ENCODE measurements at regions not wholly inside any gene's neighbourhood (a gene's known extent, or its start where the extent isn't known, plus 50 kb on each side); places are given as distances from the start of the nearest gene placed in this dataset.

DNA sequence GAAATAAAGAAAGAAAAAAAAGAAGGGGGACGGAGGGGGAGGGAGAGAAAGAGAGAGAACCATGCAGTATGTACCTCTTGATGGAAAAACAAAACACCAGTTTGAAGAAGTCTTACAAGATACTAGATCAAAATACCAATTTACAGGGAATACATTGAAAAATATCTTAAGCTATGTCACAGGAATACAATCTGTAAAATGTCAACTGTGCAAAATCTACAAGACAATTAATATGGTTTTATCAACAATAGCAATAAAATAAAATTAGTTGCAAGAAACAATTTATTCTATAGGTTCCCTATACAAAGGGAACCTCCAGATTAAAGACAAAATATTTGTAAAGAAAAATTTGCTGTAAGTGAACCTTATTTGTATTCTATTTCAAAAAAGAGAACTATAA, 98.3 kb upstream of the CABCOCO1 start:
- H3K27me3 ChIP-seq (replicated peaks in 1 of 7), result no peaks in the 10 kb centered on the region
- 68 to 91% (median 88%) methylated on average over 1 of the region's 1 CpG for WGBS, 5 donors
- no peak for DNase-seq
- H3K4me1 ChIP-seq, result no peaks in the 10 kb centered on the region
- TF ChIP-seq, protein P1, sequence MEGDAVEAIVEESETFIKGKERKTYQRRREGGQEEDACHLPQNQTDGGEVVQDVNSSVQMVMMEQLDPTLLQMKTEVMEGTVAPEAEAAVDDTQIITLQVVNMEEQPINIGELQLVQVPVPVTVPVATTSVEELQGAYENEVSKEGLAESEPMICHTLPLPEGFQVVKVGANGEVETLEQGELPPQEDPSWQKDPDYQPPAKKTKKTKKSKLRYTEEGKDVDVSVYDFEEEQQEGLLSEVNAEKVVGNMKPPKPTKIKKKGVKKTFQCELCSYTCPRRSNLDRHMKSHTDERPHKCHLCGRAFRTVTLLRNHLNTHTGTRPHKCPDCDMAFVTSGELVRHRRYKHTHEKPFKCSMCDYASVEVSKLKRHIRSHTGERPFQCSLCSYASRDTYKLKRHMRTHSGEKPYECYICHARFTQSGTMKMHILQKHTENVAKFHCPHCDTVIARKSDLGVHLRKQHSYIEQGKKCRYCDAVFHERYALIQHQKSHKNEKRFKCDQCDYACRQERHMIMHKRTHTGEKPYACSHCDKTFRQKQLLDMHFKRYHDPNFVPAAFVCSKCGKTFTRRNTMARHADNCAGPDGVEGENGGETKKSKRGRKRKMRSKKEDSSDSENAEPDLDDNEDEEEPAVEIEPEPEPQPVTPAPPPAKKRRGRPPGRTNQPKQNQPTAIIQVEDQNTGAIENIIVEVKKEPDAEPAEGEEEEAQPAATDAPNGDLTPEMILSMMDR (IDR thresholded peaks at IDR 0.05 in 8 of 11, conservative IDR thresholded peaks at IDR 0.05 in 3 of 11), result no peak
- no peak for TF ChIP-seq POLR2A (IDR thresholded peaks at IDR 0.05)
- no peak for TF ChIP-seq POLR2AphosphoS5 (IDR thresholded peaks at IDR 0.05)
- H3K36me3 ChIP-seq, result no peaks in the 10 kb centered on the region
- peaks cover 0 to 4% (median 0%) of the 10 kb centered on the region in 8 donors for H3K9me3 ChIP-seq
- no peak overlapping the region for H3K4me3 ChIP-seq
- no peak overlapping the region for H3K27ac ChIP-seq
- intact Hi-C loops (cut with DNase I; ENCODE audit: low total_unique reads), result no loop called here

DNA sequence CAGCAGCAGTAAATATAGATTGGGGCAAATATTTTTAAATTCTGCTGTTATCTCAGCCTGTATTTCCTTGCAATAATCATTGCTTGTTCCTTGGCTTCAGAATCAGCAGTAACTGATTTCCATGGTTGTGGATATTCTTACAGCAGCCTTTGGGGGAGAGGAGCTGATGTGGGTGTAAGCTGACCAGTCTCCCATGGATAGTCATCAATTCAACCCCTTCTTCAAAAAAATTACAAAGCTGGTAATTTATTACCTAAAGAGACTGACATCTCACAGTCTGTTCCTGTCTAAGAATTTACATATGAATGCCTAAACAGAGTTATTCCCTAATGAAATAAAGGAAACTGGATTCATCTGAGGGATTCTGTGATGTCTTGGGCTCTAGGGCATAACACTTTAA, 103.1 kb upstream of the CABCOCO1 start:
- Histone ChIP-seq H3K4me1 (no peaks in the 10 kb centered on the region), H3K27ac (no peak overlapping the region), H3K9me3 (no peaks in the 10 kb centered on the region), H3K36me3 (no peaks in the 10 kb centered on the region), H3K4me3 (no peak overlapping the region), H3K27me3 (replicated peaks in 1 of 7) (no peaks in the 10 kb centered on the region)
- TF ChIP-seq POLR2A (IDR thresholded peaks at IDR 0.05), result no peak
- TF ChIP-seq, protein P1 (IDR thresholded peaks at IDR 0.05 in 8 of 11, conservative IDR thresholded peaks at IDR 0.05 in 3 of 11), result no peak
- TF ChIP-seq POLR2AphosphoS5 (IDR thresholded peaks at IDR 0.05), result no peak
- no peak for DNase-seq
- intact Hi-C loops (cut with DNase I; ENCODE audit: low total_unique reads), result no loop called here

DNA sequence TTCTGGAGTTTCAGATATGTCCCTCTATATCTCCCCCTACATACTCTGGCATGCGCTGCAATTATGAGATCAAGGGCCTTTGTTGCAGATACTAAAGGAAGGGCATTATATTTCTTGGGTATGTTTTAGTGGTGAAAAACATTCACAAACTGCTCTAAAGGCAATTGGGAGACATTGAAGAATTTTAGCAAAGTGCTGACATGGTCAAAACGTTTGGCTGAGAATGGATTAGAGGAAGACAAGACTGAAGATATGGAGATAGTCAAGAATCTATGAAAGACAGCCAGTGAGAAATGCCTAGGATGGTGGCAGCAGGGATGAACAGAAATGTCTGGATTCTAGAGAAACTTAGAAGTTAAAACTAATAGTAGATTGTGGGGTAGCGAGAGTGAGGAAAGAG, 104.5 kb upstream of the CABCOCO1 start:
- no peaks in the 10 kb centered on the region for H3K36me3 ChIP-seq
- H3K27ac ChIP-seq, result no peak overlapping the region
- H3K9me3 ChIP-seq, result no peaks in the 10 kb centered on the region
- 80 to 88% (median 84%) methylated on average over 3 of the region's 3 CpGs for WGBS, 5 donors
- no peaks in the 10 kb centered on the region for H3K4me1 ChIP-seq
- TF ChIP-seq, protein P1 (IDR thresholded peaks at IDR 0.05 in 8 of 11, conservative IDR thresholded peaks at IDR 0.05 in 3 of 11), result no peak
- TF ChIP-seq POLR2A (IDR thresholded peaks at IDR 0.05) (no peak), POLR2AphosphoS5 (IDR thresholded peaks at IDR 0.05) (no peak)
- H3K27me3 ChIP-seq (replicated peaks in 1 of 7), result no peaks in the 10 kb centered on the region
- intact Hi-C loops (cut with DNase I; ENCODE audit: low total_unique reads), result no loop called here
- no peak overlapping the region for H3K4me3 ChIP-seq
- no peak for DNase-seq

DNA sequence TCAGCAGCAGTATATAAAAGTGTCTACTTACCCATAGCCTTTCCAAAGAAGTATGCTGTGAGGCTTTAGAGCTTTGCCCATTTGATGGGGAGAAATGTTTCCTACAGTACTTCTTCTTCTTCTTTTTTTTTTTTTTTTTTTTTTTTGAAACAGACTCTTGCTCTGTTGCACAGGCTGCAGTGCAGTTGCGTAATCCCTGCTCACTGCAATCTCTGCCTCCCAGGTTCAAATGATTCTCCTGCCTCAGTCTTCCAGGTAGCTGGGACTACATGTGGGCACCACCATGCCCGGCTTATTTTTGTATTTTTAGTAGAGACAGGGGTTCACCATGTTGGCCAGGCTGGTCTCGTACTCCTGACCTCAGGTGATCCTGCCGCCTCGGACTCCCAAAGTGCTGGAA, 101.7 kb upstream of the TMEM26 start:
- no peak for DNase-seq
- H3K9me3 ChIP-seq, result no peaks in the 10 kb centered on the region
- WGBS, 5 donors, result 91 to 97% (median 95%) methylated on average over 5 of the region's 5 CpGs
- H3K27me3 ChIP-seq (replicated peaks in 1 of 7), result no peaks in the 10 kb centered on the region
- no peak overlapping the region for H3K4me3 ChIP-seq
- no peak overlapping the region for H3K27ac ChIP-seq
- no peaks in the 10 kb centered on the region for H3K36me3 ChIP-seq
- intact Hi-C loops (cut with DNase I; ENCODE audit: low total_unique reads), result no loop called here
- no peaks in the 10 kb centered on the region for H3K4me1 ChIP-seq
- TF ChIP-seq POLR2A (IDR thresholded peaks at IDR 0.05) (no peak), POLR2AphosphoS5 (IDR thresholded peaks at IDR 0.05) (no peak)
- TF ChIP-seq, protein P1 (IDR thresholded peaks at IDR 0.05 in 8 of 11, conservative IDR thresholded peaks at IDR 0.05 in 3 of 11), result no peak

Data from spleen (tissue), 11 donors.